ENCODE measurements at regions not wholly inside any gene's neighbourhood (a gene's known extent, or its start where the extent isn't known, plus 50 kb on each side); places are given as distances from the start of the nearest gene placed in this dataset.

DNA sequence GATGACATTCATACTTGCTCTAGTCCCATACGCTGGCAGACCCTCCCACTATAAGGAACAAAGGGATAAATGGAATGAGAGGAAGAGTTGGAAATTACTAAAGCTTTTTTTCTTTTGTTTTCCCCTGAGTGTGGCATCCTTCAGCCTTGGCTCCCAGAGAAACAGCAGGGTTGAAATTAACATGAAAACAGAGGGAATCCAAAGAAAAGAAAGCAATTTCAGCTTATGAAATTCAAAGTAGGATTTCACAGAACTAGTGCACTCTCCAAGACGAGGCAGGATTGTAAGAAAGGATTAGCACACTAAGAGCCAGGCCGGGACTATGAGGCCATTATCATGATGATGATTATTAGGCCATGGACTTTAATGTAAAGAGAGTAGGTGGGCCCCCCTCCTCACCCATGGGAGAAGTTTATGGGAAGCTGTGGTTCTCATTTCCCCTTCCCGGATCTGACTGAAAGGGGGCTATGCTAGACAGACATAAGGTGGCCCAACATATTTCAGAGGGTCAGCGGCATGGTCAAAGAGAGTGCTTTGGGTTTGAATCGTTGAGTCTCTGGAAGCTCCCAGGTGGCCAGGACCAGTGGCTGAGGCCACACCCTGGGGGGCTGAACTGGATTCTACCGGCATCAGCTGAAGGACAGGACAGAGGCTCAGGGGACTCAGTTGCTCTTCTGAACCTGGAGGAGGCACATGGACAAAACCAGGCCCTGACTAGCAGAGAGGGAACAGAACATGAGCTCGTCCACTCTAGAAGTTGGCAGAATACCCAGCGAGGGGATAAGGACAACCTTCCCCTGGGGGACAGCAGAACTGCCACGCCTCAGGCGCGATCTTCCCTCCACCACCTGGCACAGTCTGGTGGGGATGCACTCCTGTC lies 100.1 kb upstream of the ARL4C start:
- TF ChIP-seq, protein P1, sequence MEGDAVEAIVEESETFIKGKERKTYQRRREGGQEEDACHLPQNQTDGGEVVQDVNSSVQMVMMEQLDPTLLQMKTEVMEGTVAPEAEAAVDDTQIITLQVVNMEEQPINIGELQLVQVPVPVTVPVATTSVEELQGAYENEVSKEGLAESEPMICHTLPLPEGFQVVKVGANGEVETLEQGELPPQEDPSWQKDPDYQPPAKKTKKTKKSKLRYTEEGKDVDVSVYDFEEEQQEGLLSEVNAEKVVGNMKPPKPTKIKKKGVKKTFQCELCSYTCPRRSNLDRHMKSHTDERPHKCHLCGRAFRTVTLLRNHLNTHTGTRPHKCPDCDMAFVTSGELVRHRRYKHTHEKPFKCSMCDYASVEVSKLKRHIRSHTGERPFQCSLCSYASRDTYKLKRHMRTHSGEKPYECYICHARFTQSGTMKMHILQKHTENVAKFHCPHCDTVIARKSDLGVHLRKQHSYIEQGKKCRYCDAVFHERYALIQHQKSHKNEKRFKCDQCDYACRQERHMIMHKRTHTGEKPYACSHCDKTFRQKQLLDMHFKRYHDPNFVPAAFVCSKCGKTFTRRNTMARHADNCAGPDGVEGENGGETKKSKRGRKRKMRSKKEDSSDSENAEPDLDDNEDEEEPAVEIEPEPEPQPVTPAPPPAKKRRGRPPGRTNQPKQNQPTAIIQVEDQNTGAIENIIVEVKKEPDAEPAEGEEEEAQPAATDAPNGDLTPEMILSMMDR (conservative IDR thresholded peaks at IDR 0.05 in 1 of 2, IDR thresholded peaks at IDR 0.05 in 1 of 2; ENCODE audit: low read depth in 1 of 2, low read length in 2 of 2): no peak
- no peak for TF ChIP-seq EZH2 (IDR thresholded peaks at IDR 0.05; ENCODE audit: low read length, missing control alignments)
